ENCODE measurements at regions not wholly inside any gene's neighbourhood (a gene's known extent, or its start where the extent isn't known, plus 50 kb on each side); places are given as distances from the start of the nearest gene placed in this dataset.

DNA sequence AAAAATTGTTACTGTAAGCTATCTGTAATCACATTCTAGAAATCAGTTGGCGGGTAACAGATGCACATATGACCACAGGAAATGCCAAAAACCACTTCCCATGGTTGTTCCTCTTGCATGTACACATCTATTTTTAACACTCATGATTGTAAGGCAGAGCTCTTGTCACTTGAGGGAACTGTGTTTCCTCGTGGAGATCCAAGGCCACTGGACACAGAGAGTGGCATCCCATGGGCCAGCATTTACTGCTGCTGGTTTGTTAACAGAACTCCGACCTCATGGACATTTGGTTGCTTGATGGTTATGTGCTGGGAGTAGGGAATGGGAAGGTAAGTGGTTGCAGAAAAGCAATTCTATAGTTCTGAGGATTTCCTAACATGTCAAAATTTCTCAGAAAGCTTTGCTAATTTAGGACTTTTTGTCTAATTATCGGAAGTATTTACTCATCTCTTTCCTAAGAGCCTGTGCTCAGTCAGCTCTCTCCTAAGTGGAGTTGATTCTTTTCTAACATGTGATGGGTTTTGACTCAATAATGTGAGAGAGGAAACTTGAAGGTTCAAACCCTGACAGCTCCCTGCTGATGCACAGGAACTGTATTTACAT, 202.0 kb upstream of the NR3C1 start:
- no peak overlapping the region for H3K4me3 ChIP-seq (replicated peaks in 1 of 2; ENCODE audit: low read depth in 2 of 2, low read length in 2 of 2)
- peak; percentile 40 to 43 for DNase-seq (ENCODE audit: low read depth in 2 of 2)
- TF ChIP-seq, protein P1, sequence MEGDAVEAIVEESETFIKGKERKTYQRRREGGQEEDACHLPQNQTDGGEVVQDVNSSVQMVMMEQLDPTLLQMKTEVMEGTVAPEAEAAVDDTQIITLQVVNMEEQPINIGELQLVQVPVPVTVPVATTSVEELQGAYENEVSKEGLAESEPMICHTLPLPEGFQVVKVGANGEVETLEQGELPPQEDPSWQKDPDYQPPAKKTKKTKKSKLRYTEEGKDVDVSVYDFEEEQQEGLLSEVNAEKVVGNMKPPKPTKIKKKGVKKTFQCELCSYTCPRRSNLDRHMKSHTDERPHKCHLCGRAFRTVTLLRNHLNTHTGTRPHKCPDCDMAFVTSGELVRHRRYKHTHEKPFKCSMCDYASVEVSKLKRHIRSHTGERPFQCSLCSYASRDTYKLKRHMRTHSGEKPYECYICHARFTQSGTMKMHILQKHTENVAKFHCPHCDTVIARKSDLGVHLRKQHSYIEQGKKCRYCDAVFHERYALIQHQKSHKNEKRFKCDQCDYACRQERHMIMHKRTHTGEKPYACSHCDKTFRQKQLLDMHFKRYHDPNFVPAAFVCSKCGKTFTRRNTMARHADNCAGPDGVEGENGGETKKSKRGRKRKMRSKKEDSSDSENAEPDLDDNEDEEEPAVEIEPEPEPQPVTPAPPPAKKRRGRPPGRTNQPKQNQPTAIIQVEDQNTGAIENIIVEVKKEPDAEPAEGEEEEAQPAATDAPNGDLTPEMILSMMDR (IDR thresholded peaks at IDR 0.05; ENCODE audit: low read depth, low read length): no peak

DNA sequence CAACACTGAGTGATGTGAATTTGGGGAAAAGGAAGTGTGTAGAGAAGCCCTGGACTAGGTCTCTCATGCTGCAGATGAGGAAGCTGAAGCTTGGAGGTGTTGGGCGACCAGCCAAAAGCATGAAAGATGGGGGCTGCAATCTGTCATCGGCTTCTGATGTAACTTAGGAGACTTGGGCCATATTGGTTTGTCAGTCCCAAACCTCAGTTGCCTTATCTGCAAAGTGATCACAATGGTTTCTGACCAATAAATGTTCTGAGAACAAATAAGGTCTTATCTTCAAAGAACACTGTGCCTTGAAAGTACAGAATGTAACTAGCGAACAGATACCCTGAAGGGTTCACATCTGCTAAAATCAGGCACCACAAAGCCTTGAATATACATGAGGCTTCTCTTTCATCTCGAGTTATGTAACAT, 198.4 kb upstream of the NR3C1 start:
- TF ChIP-seq, protein P1 (IDR thresholded peaks at IDR 0.05; ENCODE audit: low read depth, low read length): no peak
- no peak overlapping the region for H3K4me3 ChIP-seq (replicated peaks in 1 of 2; ENCODE audit: low read depth in 2 of 2, low read length in 2 of 2)
- no peak for DNase-seq (ENCODE audit: low read depth in 2 of 2)

DNA sequence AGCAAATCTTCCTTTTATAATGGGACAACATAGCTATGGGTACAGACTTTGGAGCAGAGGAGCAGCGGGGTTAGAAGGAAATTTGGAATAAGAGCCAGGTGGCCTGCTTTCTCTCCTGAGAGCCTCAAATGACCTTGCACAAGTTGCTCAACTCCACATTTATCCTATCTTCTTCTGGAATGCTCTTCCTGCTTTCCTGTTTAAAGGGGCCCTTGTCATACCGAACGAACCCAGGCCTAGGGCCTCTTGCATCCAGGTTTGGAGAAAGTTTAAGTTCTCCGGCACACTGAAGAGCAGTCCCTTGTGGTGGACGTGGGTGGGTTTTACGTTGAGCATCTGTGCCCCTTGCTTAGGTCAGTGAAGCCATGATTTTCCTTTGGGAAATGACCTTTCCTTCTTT, 197.9 kb upstream of the NR3C1 start:
- DNase-seq (ENCODE audit: low read depth in 2 of 2): peak in 1 of 2 donors; percentile 11
- H3K4me3 ChIP-seq (replicated peaks in 1 of 2; ENCODE audit: low read depth in 2 of 2, low read length in 2 of 2): no peak overlapping the region
- TF ChIP-seq, protein P1 (IDR thresholded peaks at IDR 0.05; ENCODE audit: low read depth, low read length): no peak

GRCh38 chr5:143600396-143601075, 197.1 kb upstream of the NR3C1 start:
- TF ChIP-seq, protein P1 (IDR thresholded peaks at IDR 0.05; ENCODE audit: low read depth, low read length): no peak
- DNase-seq (ENCODE audit: low read depth in 2 of 2): peak; percentile 42 to 63

DNA sequence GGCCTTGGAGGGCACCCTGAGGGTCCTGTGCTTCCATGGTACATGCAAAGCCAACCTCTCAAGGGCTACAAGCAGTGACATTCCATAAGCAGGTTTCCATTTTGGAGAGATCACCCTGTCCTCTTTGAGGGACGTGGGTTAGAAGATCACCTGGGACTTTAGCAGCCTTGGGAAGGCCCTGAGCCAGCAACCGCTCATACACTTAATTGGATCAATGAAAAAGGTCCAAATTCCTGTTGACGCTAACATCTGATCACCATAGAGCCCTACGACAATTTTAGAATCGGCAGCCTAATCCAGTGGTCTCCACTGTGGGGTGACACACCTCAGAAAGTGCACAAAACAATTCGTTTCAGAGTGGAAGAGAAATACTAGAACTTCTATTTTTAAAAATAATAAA, 196.0 kb upstream of the NR3C1 start:
- TF ChIP-seq, protein P1 (IDR thresholded peaks at IDR 0.05; ENCODE audit: low read depth, low read length): no peak
- no peak overlapping the region for H3K4me3 ChIP-seq (replicated peaks in 1 of 2; ENCODE audit: low read depth in 2 of 2, low read length in 2 of 2)
- no peak for DNase-seq (ENCODE audit: low read depth in 2 of 2)

More at GRCh38 chr5:143600396-143601075, 197.1 kb upstream of the NR3C1 start:
- no peak overlapping the region for H3K4me3 ChIP-seq (replicated peaks in 1 of 2; ENCODE audit: low read depth in 2 of 2, low read length in 2 of 2)

- TF ChIP-seq, protein P1 (IDR thresholded peaks at IDR 0.05; ENCODE audit: low read depth, low read length): no peak
Observed at GRCh38 chr5:143596824-143597223, 193.3 kb upstream of the NR3C1 start.

More at GRCh38 chr5:143596824-143597223, 193.3 kb upstream of the NR3C1 start:
- DNase-seq (ENCODE audit: low read depth in 2 of 2): no peak
- no peak overlapping the region for H3K4me3 ChIP-seq (replicated peaks in 1 of 2; ENCODE audit: low read depth in 2 of 2, low read length in 2 of 2)

Data from cardiac fibroblast (primary cell).